Ishikawa (cell line): ENCODE measurements at regions not wholly inside any gene's neighbourhood (a gene's known extent, or its start where the extent isn't known, plus 50 kb on each side); places are given as distances from the start of the nearest gene placed in this dataset.

ENCODE experiments used
- CEBPB ChIP-seq: IDR thresholded peaks from 2 replicates; pipeline ENCODE4 v1.6.1; 2012
- CREB1 ChIP-seq: IDR thresholded peaks from 2 replicates; pipeline ENCODE4 v1.6.1; 2012; ENCODE audit warnings: low read depth
- EGR1 ChIP-seq: IDR thresholded peaks from 2 replicates; pipeline ENCODE4 v1.6.1; 2012
- EP300 ChIP-seq: IDR thresholded peaks from 2 replicates; pipeline ENCODE4 v1.6.1; 2012; ENCODE audit warnings: borderline replicate concordance
- FOXM1 ChIP-seq: IDR thresholded peaks from 2 replicates; pipeline ENCODE4 v1.6.1; 2012; ENCODE audit warnings: low read depth, borderline replicate concordance
- NFIC ChIP-seq: IDR thresholded peaks from 2 replicates; pipeline ENCODE4 v1.6.1; 2012
- RAD21 ChIP-seq: IDR thresholded peaks from 2 replicates; pipeline ENCODE4 v1.6.1; 2012; ENCODE audit warnings: low read depth
- TAF1 ChIP-seq: IDR thresholded peaks from 2 replicates; pipeline ENCODE4 v1.6.1; 2012; ENCODE audit warnings: low read depth, mild to moderate bottlenecking
- TCF12 ChIP-seq: IDR thresholded peaks from 2 replicates; pipeline ENCODE4 v1.6.1; 2012; ENCODE audit warnings: low read depth
- TEAD4 ChIP-seq: IDR thresholded peaks from 2 replicates; pipeline ENCODE4 v1.6.1; 2012
- YY1 ChIP-seq: IDR thresholded peaks from 2 replicates; pipeline ENCODE4 v1.6.1; 2012; ENCODE audit warnings: low read depth
- ZBTB7A ChIP-seq: IDR thresholded peaks from 2 replicates; pipeline ENCODE4 v1.6.1; 2012; ENCODE audit warnings: low read depth
- TF ChIP-seq, protein P1 (sequence below): IDR thresholded peaks from 2 replicates; pipeline ENCODE4 v1.6.1; 2012; ENCODE audit warnings: low read depth, mild to moderate bottlenecking
- TF ChIP-seq, protein P2 (sequence below): IDR thresholded peaks from 2 replicates; pipeline ENCODE4 v1.6.1; 2012
- TF ChIP-seq, protein P3 (sequence below): IDR thresholded peaks from 2 replicates; pipeline ENCODE4 v1.6.1; 2012

DNA sequence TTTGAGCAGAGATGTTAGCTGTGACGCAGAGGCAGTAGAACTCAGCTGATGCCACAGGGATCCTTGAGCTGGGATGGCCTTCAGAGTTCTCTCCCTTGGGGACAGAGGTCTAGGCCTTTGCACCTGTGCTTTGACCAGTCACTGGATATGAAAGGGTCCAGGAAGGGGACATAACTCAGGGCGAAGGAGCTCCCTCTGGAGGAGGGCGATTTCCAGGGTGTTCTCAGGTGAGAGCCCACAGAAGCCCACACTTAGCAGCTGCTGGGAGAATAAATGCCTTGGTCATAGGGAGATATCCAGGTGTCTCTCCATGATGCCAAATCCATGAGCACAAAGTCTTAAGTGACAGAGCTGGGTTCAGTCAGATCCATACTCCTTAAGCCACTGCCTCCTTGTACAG, 369.2 kb downstream of the NYAP2 start:
- TF ChIP-seq EP300 (no peak), TAF1 (no peak), ZBTB7A (no peak), TEAD4 (no peak), NFIC (no peak), RAD21 (no peak), FOXM1 (no peak), EGR1 (no peak), CREB1 (no peak)
- TF ChIP-seq, protein P1, sequence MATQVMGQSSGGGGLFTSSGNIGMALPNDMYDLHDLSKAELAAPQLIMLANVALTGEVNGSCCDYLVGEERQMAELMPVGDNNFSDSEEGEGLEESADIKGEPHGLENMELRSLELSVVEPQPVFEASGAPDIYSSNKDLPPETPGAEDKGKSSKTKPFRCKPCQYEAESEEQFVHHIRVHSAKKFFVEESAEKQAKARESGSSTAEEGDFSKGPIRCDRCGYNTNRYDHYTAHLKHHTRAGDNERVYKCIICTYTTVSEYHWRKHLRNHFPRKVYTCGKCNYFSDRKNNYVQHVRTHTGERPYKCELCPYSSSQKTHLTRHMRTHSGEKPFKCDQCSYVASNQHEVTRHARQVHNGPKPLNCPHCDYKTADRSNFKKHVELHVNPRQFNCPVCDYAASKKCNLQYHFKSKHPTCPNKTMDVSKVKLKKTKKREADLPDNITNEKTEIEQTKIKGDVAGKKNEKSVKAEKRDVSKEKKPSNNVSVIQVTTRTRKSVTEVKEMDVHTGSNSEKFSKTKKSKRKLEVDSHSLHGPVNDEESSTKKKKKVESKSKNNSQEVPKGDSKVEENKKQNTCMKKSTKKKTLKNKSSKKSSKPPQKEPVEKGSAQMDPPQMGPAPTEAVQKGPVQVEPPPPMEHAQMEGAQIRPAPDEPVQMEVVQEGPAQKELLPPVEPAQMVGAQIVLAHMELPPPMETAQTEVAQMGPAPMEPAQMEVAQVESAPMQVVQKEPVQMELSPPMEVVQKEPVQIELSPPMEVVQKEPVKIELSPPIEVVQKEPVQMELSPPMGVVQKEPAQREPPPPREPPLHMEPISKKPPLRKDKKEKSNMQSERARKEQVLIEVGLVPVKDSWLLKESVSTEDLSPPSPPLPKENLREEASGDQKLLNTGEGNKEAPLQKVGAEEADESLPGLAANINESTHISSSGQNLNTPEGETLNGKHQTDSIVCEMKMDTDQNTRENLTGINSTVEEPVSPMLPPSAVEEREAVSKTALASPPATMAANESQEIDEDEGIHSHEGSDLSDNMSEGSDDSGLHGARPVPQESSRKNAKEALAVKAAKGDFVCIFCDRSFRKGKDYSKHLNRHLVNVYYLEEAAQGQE, result no peak
- TF ChIP-seq, protein P2, sequence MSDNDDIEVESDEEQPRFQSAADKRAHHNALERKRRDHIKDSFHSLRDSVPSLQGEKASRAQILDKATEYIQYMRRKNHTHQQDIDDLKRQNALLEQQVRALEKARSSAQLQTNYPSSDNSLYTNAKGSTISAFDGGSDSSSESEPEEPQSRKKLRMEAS, result no peak

DNA sequence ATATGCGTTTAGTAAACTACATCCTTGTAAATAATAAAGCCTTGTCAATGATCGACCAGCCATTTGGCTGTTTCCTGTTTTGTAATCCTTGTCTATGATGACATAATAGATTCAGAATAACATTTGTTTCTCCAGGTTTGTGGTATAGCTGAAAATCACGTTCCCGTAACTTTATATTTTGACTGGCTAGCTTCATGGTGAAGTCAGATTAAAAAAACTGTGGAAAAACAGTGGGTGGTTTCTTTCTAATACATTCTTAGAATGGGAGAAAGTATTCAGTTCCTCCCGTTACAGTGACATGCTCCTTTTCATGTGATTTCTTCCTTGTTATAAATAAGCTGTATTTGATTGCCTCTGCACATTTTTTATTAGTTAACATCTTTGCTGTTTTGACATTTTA, 366.9 kb downstream of the NYAP2 start:
- no peak for TF ChIP-seq EGR1
- no peak for TF ChIP-seq RAD21
- TF ChIP-seq CEBPB, result no peak
- no peak for TF ChIP-seq TCF12
- no peak for TF ChIP-seq ZBTB7A
- TF ChIP-seq YY1, result no peak
- TF ChIP-seq TEAD4, result no peak
- TF ChIP-seq, protein P3, sequence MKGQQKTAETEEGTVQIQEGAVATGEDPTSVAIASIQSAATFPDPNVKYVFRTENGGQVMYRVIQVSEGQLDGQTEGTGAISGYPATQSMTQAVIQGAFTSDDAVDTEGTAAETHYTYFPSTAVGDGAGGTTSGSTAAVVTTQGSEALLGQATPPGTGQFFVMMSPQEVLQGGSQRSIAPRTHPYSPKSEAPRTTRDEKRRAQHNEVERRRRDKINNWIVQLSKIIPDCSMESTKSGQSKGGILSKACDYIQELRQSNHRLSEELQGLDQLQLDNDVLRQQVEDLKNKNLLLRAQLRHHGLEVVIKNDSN, result no peak
- TF ChIP-seq EP300, result no peak
- no peak for TF ChIP-seq TAF1
- TF ChIP-seq, protein P2, result no peak
- TF ChIP-seq NFIC, result no peak
- no peak for TF ChIP-seq FOXM1
- TF ChIP-seq CREB1, result no peak
- TF ChIP-seq, protein P1, result no peak

DNA sequence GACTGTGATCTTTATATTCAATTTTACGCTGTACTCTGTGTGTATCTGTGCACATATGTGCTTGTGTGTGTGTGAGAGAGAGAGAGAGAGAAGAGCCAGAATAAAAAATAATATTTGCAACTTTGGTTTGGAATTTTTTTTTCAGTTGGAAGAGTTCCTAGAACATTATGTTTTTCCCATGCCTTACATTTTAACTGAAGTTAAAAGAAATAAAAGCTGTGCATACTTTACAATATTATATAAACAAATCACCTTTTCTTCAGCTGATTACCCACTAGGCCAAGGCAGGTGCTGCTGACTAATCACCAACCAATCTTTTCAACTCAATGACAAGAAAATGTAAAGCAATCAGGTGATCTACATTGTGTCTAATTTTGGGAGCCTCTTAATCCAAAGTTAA, 366.3 kb downstream of the NYAP2 start:
- no peak for TF ChIP-seq EGR1
- no peak for TF ChIP-seq CEBPB
- TF ChIP-seq, protein P3, result no peak
- TF ChIP-seq, protein P2, result no peak
- TF ChIP-seq RAD21, result no peak
- no peak for TF ChIP-seq CREB1
- no peak for TF ChIP-seq TEAD4
- no peak for TF ChIP-seq EP300
- TF ChIP-seq ZBTB7A, result no peak
- TF ChIP-seq YY1, result no peak

DNA sequence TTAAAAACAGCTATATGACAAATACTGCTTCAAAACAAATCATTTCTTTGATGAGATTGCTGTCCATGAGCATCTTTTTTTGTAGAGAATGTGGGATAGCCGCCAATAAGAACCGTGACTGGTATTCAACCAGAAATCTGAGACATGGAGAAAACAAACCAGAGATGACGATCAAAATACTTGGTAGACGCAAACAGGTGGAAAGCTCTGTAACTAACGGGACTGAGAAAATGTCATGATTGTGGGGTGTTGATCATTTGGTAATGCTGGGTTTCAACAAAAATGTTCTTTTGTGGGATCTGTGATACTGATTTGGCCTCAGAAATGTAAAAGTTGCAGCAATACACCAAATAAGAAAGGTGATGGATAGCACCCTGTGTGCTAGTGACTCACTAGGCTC, 364.8 kb downstream of the NYAP2 start:
- TF ChIP-seq, protein P2, result no peak
- no peak for TF ChIP-seq EP300
- TF ChIP-seq TEAD4, result no peak
- no peak for TF ChIP-seq YY1
- no peak for TF ChIP-seq RAD21
- TF ChIP-seq CREB1, result no peak
- no peak for TF ChIP-seq NFIC
- no peak for TF ChIP-seq FOXM1
- no peak for TF ChIP-seq TAF1
- TF ChIP-seq, protein P1, result no peak
- no peak for TF ChIP-seq TCF12
- TF ChIP-seq EGR1, result no peak
- no peak for TF ChIP-seq CEBPB
- no peak for TF ChIP-seq ZBTB7A
- TF ChIP-seq, protein P3, result no peak
